ENCODE measurements at regions not wholly inside any gene's neighbourhood (a gene's known extent, or its start where the extent isn't known, plus 50 kb on each side); places are given as distances from the start of the nearest gene placed in this dataset.
A peak's percentile ranks its signal among the peaks of the same experiment; 100 is the strongest.

- in situ Hi-C loops (cut with HindIII; ENCODE audit: low pct_unique_long_range_greater_than_20kb, low sequenced_read_pairs) = no loop called here
- DNase-seq (ENCODE audit: low read depth, low spot score) = no peak
Observed at GRCh38 chr2:118523761-118524160, 323.7 kb downstream of the EN1 start.

- no peak for DNase-seq (ENCODE audit: low read depth, low spot score)
- in situ Hi-C loops (cut with HindIII; ENCODE audit: low pct_unique_long_range_greater_than_20kb, low sequenced_read_pairs) = no loop called here
Observed at GRCh38 chr2:118521960-118522359, 325.5 kb downstream of the EN1 start.

GRCh38 chr2:118521272-118521671 is 326.2 kb downstream of the EN1 start:
- in situ Hi-C loops (cut with HindIII; ENCODE audit: low pct_unique_long_range_greater_than_20kb, low sequenced_read_pairs) = no loop called here
- DNase-seq (ENCODE audit: low read depth, low spot score) = no peak

- in situ Hi-C loops (cut with HindIII; ENCODE audit: low pct_unique_long_range_greater_than_20kb, low sequenced_read_pairs) = no loop called here
- no peak for DNase-seq (ENCODE audit: low read depth, low spot score)
Observed at GRCh38 chr2:118520246-118520645, 327.2 kb downstream of the EN1 start.

- in situ Hi-C loops (cut with HindIII; ENCODE audit: low pct_unique_long_range_greater_than_20kb, low sequenced_read_pairs) = no loop called here
- DNase-seq (ENCODE audit: low read depth, low spot score) = no peak
Observed at GRCh38 chr2:118519511-118519910, 327.9 kb downstream of the EN1 start.

GRCh38 chr2:118510807-118511206 is 336.6 kb downstream of the EN1 start:
- DNase-seq (ENCODE audit: low read depth, low spot score) = no peak
- in situ Hi-C loops (cut with HindIII; ENCODE audit: low pct_unique_long_range_greater_than_20kb, low sequenced_read_pairs) = no loop called here

- no peak for DNase-seq (ENCODE audit: low read depth, low spot score)
- in situ Hi-C loops (cut with HindIII; ENCODE audit: low pct_unique_long_range_greater_than_20kb, low sequenced_read_pairs) = no loop called here
Observed at GRCh38 chr2:118509319-118510004, 338.0 kb downstream of the EN1 start.

- in situ Hi-C loops (cut with HindIII; ENCODE audit: low pct_unique_long_range_greater_than_20kb, low sequenced_read_pairs) = no loop called here
- DNase-seq (ENCODE audit: low read depth, low spot score) = no peak
Observed at GRCh38 chr2:118508282-118508681, 339.2 kb downstream of the EN1 start.

- in situ Hi-C loops (cut with HindIII; ENCODE audit: low pct_unique_long_range_greater_than_20kb, low sequenced_read_pairs) = no loop called here
- no peak for DNase-seq (ENCODE audit: low read depth, low spot score)
Observed at GRCh38 chr2:118505436-118505835, 342.0 kb downstream of the EN1 start.

- in situ Hi-C loops (cut with HindIII; ENCODE audit: low pct_unique_long_range_greater_than_20kb, low sequenced_read_pairs) = no loop called here
Observed at GRCh38 chr2:118502106-118502505, 345.3 kb downstream of the EN1 start.

GRCh38 chr2:118498943-118499342 is 348.5 kb downstream of the EN1 start:
- no peak for DNase-seq (ENCODE audit: low read depth, low spot score)

More at GRCh38 chr2:118502106-118502505, 345.3 kb downstream of the EN1 start:
- DNase-seq (ENCODE audit: low read depth, low spot score) = no peak

GRCh38 chr2:118496870-118497611 is 350.4 kb downstream of the EN1 start:
- in situ Hi-C loops (cut with HindIII; ENCODE audit: low pct_unique_long_range_greater_than_20kb, low sequenced_read_pairs) = no loop called here
- DNase-seq (ENCODE audit: low read depth, low spot score) = no peak

More at GRCh38 chr2:118498943-118499342, 348.5 kb downstream of the EN1 start:
- in situ Hi-C loops (cut with HindIII; ENCODE audit: low pct_unique_long_range_greater_than_20kb, low sequenced_read_pairs) = no loop called here

- in situ Hi-C loops (cut with HindIII; ENCODE audit: low pct_unique_long_range_greater_than_20kb, low sequenced_read_pairs) = no loop called here
- no peak for DNase-seq (ENCODE audit: low read depth, low spot score)
Observed at GRCh38 chr2:118496467-118496866, 351.0 kb downstream of the EN1 start.

GRCh38 chr2:118495290-118495689 is 352.2 kb downstream of the EN1 start:
- no peak for DNase-seq (ENCODE audit: low read depth, low spot score)
- in situ Hi-C loops (cut with HindIII; ENCODE audit: low pct_unique_long_range_greater_than_20kb, low sequenced_read_pairs) = no loop called here

GRCh38 chr2:118493213-118493612 is 354.2 kb downstream of the EN1 start:
- no peak for DNase-seq (ENCODE audit: low read depth, low spot score)
- in situ Hi-C loops (cut with HindIII; ENCODE audit: low pct_unique_long_range_greater_than_20kb, low sequenced_read_pairs) = no loop called here

- DNase-seq (ENCODE audit: low read depth, low spot score) = peak; percentile 39
- in situ Hi-C loops (cut with HindIII; ENCODE audit: low pct_unique_long_range_greater_than_20kb, low sequenced_read_pairs) = no loop called here
Observed at GRCh38 chr2:118492335-118492734, 355.1 kb downstream of the EN1 start.

- in situ Hi-C loops (cut with HindIII; ENCODE audit: low pct_unique_long_range_greater_than_20kb, low sequenced_read_pairs) = no loop called here
- DNase-seq (ENCODE audit: low read depth, low spot score) = no peak
Observed at GRCh38 chr2:118490330-118490729, 357.1 kb downstream of the EN1 start.

GRCh38 chr2:118489712-118490299 is 357.6 kb downstream of the EN1 start:
- DNase-seq (ENCODE audit: low read depth, low spot score) = no peak
- in situ Hi-C loops (cut with HindIII; ENCODE audit: low pct_unique_long_range_greater_than_20kb, low sequenced_read_pairs) = no loop called here

- in situ Hi-C loops (cut with HindIII; ENCODE audit: low pct_unique_long_range_greater_than_20kb, low sequenced_read_pairs) = no loop called here
Observed at GRCh38 chr2:118481299-118481698, 366.1 kb downstream of the EN1 start.

More at GRCh38 chr2:118481299-118481698, 366.1 kb downstream of the EN1 start:
- no peak for DNase-seq (ENCODE audit: low read depth, low spot score)

All from SK-MEL-5 (cell line).